SU-DHL-6 (cell line): ENCODE measurements at regions not wholly inside any gene's neighbourhood (a gene's known extent, or its start where the extent isn't known, plus 50 kb on each side); places are given as distances from the start of the nearest gene placed in this dataset.

ENCODE experiments used
- H2AFZ ChIP-seq: fragments of 200-600 bp; sonication (generic); 2 replicates; pipeline ENCODE4 v1.6.1; 2014; ENCODE audit warnings: low read depth, mild to moderate bottlenecking, moderate library complexity, mixed read lengths, antibody characterized with exemption, low read length; ENCODE audit not compliant: severe bottlenecking
- H3F3A ChIP-seq: fragments of 200-600 bp; shearing (Covaris generic); 2 replicates; pipeline ENCODE4 v1.6.0; 2016; ENCODE audit warnings: antibody characterized with exemption, mild to moderate bottlenecking; ENCODE audit not compliant: insufficient read depth
- H3K27ac ChIP-seq: fragments of 200-600 bp; sonication (generic); 2 replicates; pipeline ENCODE4 v1.5.1; 2016; ENCODE audit warnings: low read depth, mild to moderate bottlenecking, low read length, moderate library complexity, mixed read lengths
- H3K27me3 ChIP-seq: fragments of 200-600 bp; sonication (generic), shearing (Covaris generic); 2 replicates; pipeline ENCODE4 v1.6.0; 2014; ENCODE audit warnings: mild to moderate bottlenecking, low read length
- H3K36me3 ChIP-seq: fragments of 200-600 bp; sonication (generic); 2 replicates; pipeline ENCODE4 v1.6.1; 2014; ENCODE audit warnings: mild to moderate bottlenecking, low read length, mixed read lengths
- H3K4me2 ChIP-seq: fragments of 300-600, 200-600 bp; shearing (Covaris generic), sonication (generic); 2 replicates; pipeline ENCODE4 v1.6.0; 2014; ENCODE audit warnings: low read length, low read depth, mild to moderate bottlenecking; ENCODE audit not compliant: poor library complexity, severe bottlenecking
- H3K4me3 ChIP-seq: fragments of 200-600 bp; sonication (generic); 2 replicates; pipeline ENCODE4 v1.5.1; 2014; ENCODE audit warnings: antibody characterized with exemption, low read length, mild to moderate bottlenecking, mixed read lengths; ENCODE audit not compliant: insufficient read depth, poor library complexity, severe bottlenecking
- H3K79me2 ChIP-seq: fragments of 200-600 bp; sonication (generic); 2 replicates; pipeline ENCODE4 v1.6.1; 2014; ENCODE audit warnings: mild to moderate bottlenecking, low read length, moderate library complexity; ENCODE audit not compliant: insufficient read depth
- H3K9ac ChIP-seq: fragments of 200-600 bp; sonication (generic); 2 replicates; pipeline ENCODE4 v1.7.0; 2014; ENCODE audit warnings: mild to moderate bottlenecking, low read length
- H3K9me2 ChIP-seq: fragments of 200-600 bp; sonication (generic); replicated peaks from 2 replicates; pipeline ENCODE4 v1.6.1; 2014; ENCODE audit warnings: low read length; ENCODE audit not compliant: insufficient read depth
- H3K9me3 ChIP-seq: fragments of 200-600 bp; sonication (generic); 2 replicates; pipeline ENCODE4 v1.6.1; 2014; ENCODE audit warnings: low read length, mixed read lengths; ENCODE audit not compliant: insufficient read depth
- H4K20me1 ChIP-seq: fragments of 200-600 bp; sonication (generic); 2 replicates; pipeline ENCODE4 v1.6.1; 2014; ENCODE audit warnings: low read depth, mild to moderate bottlenecking, antibody characterized with exemption, low read length, moderate library complexity, mixed read lengths
- EZH2phosphoT487 ChIP-seq: fragments of 200-600 bp; sonication (generic), shearing (Covaris generic); conservative IDR thresholded peaks from 2 replicates; pipeline ENCODE4 v1.6.1; 2018; ENCODE audit warnings: mild to moderate bottlenecking, antibody characterized with exemption, low read length, moderate library complexity, mixed read lengths
- TF ChIP-seq, protein P1 (sequence below): fragments of 200-600 bp; sonication (generic); IDR thresholded peaks from one replicate; pipeline ENCODE4 v1.5.1; 2017; ENCODE audit warnings: antibody characterized with exemption, mild to moderate bottlenecking, low read length, moderate library complexity; ENCODE audit not compliant: insufficient read depth, poor library complexity, severe bottlenecking

DNA sequence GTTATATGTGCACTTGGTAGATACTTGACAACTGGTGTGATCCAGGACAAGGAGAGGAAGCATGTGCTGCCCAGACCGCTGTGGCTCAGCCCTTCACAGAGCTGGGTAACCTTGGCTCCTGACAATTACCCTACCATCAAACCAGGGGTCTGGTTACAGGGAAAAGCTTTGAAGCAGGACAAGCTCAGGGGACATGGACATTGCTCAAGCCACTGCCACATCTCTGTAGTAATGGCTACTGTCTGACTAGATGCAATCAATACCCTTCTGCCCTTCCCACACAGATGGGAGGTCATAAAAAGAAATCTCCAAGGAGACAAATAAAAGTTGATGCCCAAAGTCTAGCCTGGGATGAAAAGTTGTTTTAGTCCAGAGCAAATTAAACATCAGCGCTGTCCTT is 577.4 kb downstream of the MED13L start:
- Histone ChIP-seq H3F3A (no peaks in the 10 kb centered on the region), H3K4me3 (no peak overlapping the region), H4K20me1 (no peaks in the 10 kb centered on the region), H3K9ac (no peak overlapping the region), H3K27ac (no peak overlapping the region), H3K79me2 (no peaks in the 10 kb centered on the region), H3K9me2 (no peaks in the 10 kb centered on the region), H3K27me3 (no peaks in the 10 kb centered on the region), H3K36me3 (no peaks in the 10 kb centered on the region), H3K9me3 (no peaks in the 10 kb centered on the region), H3K4me2 (no peak overlapping the region), H2AFZ (no peak overlapping the region)
- TF ChIP-seq, protein P1, sequence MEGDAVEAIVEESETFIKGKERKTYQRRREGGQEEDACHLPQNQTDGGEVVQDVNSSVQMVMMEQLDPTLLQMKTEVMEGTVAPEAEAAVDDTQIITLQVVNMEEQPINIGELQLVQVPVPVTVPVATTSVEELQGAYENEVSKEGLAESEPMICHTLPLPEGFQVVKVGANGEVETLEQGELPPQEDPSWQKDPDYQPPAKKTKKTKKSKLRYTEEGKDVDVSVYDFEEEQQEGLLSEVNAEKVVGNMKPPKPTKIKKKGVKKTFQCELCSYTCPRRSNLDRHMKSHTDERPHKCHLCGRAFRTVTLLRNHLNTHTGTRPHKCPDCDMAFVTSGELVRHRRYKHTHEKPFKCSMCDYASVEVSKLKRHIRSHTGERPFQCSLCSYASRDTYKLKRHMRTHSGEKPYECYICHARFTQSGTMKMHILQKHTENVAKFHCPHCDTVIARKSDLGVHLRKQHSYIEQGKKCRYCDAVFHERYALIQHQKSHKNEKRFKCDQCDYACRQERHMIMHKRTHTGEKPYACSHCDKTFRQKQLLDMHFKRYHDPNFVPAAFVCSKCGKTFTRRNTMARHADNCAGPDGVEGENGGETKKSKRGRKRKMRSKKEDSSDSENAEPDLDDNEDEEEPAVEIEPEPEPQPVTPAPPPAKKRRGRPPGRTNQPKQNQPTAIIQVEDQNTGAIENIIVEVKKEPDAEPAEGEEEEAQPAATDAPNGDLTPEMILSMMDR: no peak
- TF ChIP-seq EZH2phosphoT487: no peak

DNA sequence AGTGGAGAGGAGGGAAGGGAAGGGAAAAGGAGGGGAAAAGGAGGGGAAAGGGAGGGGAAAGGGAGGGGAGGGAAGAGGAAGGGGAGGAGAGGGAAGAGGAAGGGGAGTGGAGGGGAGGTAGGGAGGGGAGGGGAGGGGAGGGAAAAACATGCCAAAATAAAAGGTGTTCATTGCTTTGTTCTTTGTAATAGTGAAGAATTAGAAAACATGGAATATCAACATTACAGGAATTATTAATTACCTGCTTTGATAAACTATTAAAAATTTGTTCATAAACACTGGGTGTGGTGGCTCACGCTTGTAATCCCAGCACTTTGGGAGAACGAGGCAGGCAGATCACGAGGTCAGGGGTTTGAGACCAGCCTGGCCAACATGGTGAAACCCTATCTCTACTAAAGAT is 579.2 kb downstream of the MED13L start:
- Histone ChIP-seq H3K27me3 (no peaks in the 10 kb centered on the region), H3K4me3 (no peak overlapping the region), H3F3A (no peaks in the 10 kb centered on the region), H3K79me2 (no peaks in the 10 kb centered on the region), H3K9me3 (no peaks in the 10 kb centered on the region), H2AFZ (no peak overlapping the region), H3K4me2 (no peak overlapping the region), H3K36me3 (no peaks in the 10 kb centered on the region), H3K9me2 (no peaks in the 10 kb centered on the region), H3K27ac (no peak overlapping the region), H4K20me1 (no peaks in the 10 kb centered on the region), H3K9ac (no peak overlapping the region)
- TF ChIP-seq, protein P1: no peak
- TF ChIP-seq EZH2phosphoT487: no peak

DNA sequence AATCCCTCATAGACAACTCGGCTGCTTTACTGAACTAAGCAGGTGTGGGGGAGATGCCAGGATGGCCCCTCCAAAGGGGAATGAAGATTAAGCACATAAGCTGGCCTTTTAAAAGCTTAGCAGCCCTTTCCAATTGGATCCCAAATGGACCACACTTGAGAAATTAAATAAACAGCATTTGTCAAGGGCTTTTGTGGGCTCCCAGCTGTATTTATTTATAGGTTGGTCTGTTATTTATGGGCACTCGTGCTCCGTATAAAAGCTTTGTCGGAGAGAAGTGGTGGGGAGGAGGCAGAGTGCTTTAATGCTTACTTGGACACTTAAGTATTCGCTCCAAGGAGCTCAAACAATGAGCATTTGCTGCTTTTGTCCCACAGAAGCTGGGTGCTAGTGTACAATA is 580.2 kb downstream of the MED13L start:
- TF ChIP-seq EZH2phosphoT487: no peak
- H3K9me2 ChIP-seq: no peaks in the 10 kb centered on the region
- no peak overlapping the region for H3K4me2 ChIP-seq
- H3K79me2 ChIP-seq: no peaks in the 10 kb centered on the region
- no peaks in the 10 kb centered on the region for H3K9me3 ChIP-seq
- no peak overlapping the region for H2AFZ ChIP-seq
- H3F3A ChIP-seq: no peaks in the 10 kb centered on the region
- no peak overlapping the region for H3K27ac ChIP-seq
- no peak overlapping the region for H3K9ac ChIP-seq
- no peaks in the 10 kb centered on the region for H3K27me3 ChIP-seq
- H3K36me3 ChIP-seq: no peaks in the 10 kb centered on the region
- no peaks in the 10 kb centered on the region for H4K20me1 ChIP-seq
- no peak overlapping the region for H3K4me3 ChIP-seq

DNA sequence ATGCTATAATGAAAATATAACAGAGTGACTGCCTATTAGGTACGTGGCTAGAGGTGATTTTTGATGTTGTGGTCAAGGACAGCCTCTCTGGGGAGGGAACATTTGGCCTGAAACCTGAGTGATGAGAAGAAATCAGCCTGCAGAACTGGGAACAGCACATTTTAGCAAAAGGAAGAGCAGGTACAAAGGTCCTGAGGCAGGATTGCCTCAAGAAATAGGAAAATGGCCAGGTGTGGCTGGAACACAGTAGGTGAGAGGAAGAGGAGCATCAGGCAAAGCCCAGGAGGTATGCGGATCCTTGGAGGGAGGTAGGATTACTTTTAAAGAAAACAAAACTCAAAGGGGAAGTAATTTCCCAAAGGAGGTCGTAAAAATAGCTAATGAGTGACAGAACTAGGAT is 582.9 kb downstream of the MED13L start:
- no peaks in the 10 kb centered on the region for H3F3A ChIP-seq
- no peaks in the 10 kb centered on the region for H3K27me3 ChIP-seq
- no peaks in the 10 kb centered on the region for H3K79me2 ChIP-seq
- H3K36me3 ChIP-seq: no peaks in the 10 kb centered on the region
- no peak overlapping the region for H3K4me3 ChIP-seq
- no peak overlapping the region for H3K27ac ChIP-seq
- H4K20me1 ChIP-seq: no peaks in the 10 kb centered on the region
- no peak overlapping the region for H3K4me2 ChIP-seq
- TF ChIP-seq, protein P1: no peak
- no peak for TF ChIP-seq EZH2phosphoT487
- H3K9me3 ChIP-seq: no peaks in the 10 kb centered on the region
- H3K9ac ChIP-seq: no peak overlapping the region
- H3K9me2 ChIP-seq: no peaks in the 10 kb centered on the region
- no peak overlapping the region for H2AFZ ChIP-seq
